ENCODE measurements at regions not wholly inside any gene's neighbourhood (a gene's known extent, or its start where the extent isn't known, plus 50 kb on each side); places are given as distances from the start of the nearest gene placed in this dataset.
A peak's percentile ranks its signal among the peaks of the same experiment; 100 is the strongest.
"Not testable (repeated sequence)": the region's sequence is repeated elsewhere in the genome, so short reads cannot be mapped to it uniquely, and the experiment has no call there.

- DNase-seq (ENCODE audit: low spot score) = not testable (repeated sequence)
These were observed 101.0 kb downstream of the SMC2 start for GRCh38 chr9:104195142-104195541.

- no peak for DNase-seq (ENCODE audit: low spot score)
These were observed 106.4 kb downstream of the SMC2 start for GRCh38 chr9:104200456-104200994.

- no peak for DNase-seq (ENCODE audit: low spot score)
These were observed 112.7 kb downstream of the SMC2 start for GRCh38 chr9:104206766-104207165.

- DNase-seq (ENCODE audit: low spot score) = no peak
These were observed 115.3 kb downstream of the SMC2 start for GRCh38 chr9:104209387-104209786.

GRCh38 chr9:104227108-104227507 lies 133.0 kb downstream of the SMC2 start:
- DNase-seq (ENCODE audit: low spot score) = no peak

- peak; percentile 2 for DNase-seq (ENCODE audit: low spot score)
These were observed 138.8 kb downstream of the SMC2 start for GRCh38 chr9:104232781-104233341.

- no peak for DNase-seq (ENCODE audit: low spot score)
These were observed 139.3 kb downstream of the SMC2 start for GRCh38 chr9:104233366-104233765.

GRCh38 chr9:104234632-104235337 lies 140.7 kb downstream of the SMC2 start:
- DNase-seq (ENCODE audit: low spot score) = not testable (repeated sequence)

- not testable (repeated sequence) for DNase-seq (ENCODE audit: low spot score)
These were observed 141.4 kb downstream of the SMC2 start for GRCh38 chr9:104235347-104236120.

GRCh38 chr9:104238668-104239067 lies 144.6 kb downstream of the SMC2 start:
- DNase-seq (ENCODE audit: low spot score) = no peak

GRCh38 chr9:104240890-104241289 lies 146.8 kb downstream of the SMC2 start:
- DNase-seq (ENCODE audit: low spot score) = no peak

- DNase-seq (ENCODE audit: low spot score) = no peak
These were observed 151.8 kb downstream of the SMC2 start for GRCh38 chr9:104245925-104246324.

GRCh38 chr9:104247899-104248460 lies 153.9 kb downstream of the SMC2 start:
- no peak for DNase-seq (ENCODE audit: low spot score)

- DNase-seq (ENCODE audit: low spot score) = no peak
These were observed 162.1 kb downstream of the SMC2 start for GRCh38 chr9:104256031-104256695.

GRCh38 chr9:104256696-104257062 lies 162.6 kb downstream of the SMC2 start:
- no peak for DNase-seq (ENCODE audit: low spot score)

GRCh38 chr9:104258296-104259011 lies 164.3 kb downstream of the SMC2 start:
- DNase-seq (ENCODE audit: low spot score) = no peak

- DNase-seq (ENCODE audit: low spot score) = no peak
These were observed 165.9 kb downstream of the SMC2 start for GRCh38 chr9:104260004-104260403.

- no peak for DNase-seq (ENCODE audit: low spot score)
These were observed 169.8 kb downstream of the SMC2 start for GRCh38 chr9:104263942-104264341.

GRCh38 chr9:104264431-104264830 lies 170.3 kb downstream of the SMC2 start:
- DNase-seq (ENCODE audit: low spot score) = no peak

GRCh38 chr9:104269374-104269773 lies 175.3 kb downstream of the SMC2 start:
- DNase-seq (ENCODE audit: low spot score) = no peak
